Thymus (tissue), 11 donors: ENCODE measurements at regions not wholly inside any gene's neighbourhood (a gene's known extent, or its start where the extent isn't known, plus 50 kb on each side); places are given as distances from the start of the nearest gene placed in this dataset.

ENCODE experiments used
- DNase-seq, 9 donors: peaks; one replicate each; pipeline ENCODE4 v3.0.0-alpha.2; 2013; ENCODE audit warnings: low spot score in 9 of 9, low read depth in 6 of 9, missing footprints in 1 of 9
- H3K27ac ChIP-seq, 2 donors: one replicate each; pipeline ENCODE4 v1.5.1; 2013; ENCODE audit warnings: control low read depth in 1 of 2, low read depth in 1 of 2, low read length in 1 of 2, mild to moderate bottlenecking in 1 of 2, moderate library complexity in 1 of 2
- H3K27me3 ChIP-seq, 2 donors: one replicate each; pipeline ENCODE4 v1.5.1; 2013; ENCODE audit warnings: low read length in 1 of 2; ENCODE audit not compliant: control insufficient read depth in 2 of 2, insufficient read depth in 1 of 2
- H3K36me3 ChIP-seq, 2 donors: one replicate each; pipeline ENCODE4 v1.5.1; 2013; ENCODE audit warnings: low read length in 1 of 2, mild to moderate bottlenecking in 1 of 2, moderate library complexity in 1 of 2; ENCODE audit not compliant: control insufficient read depth in 2 of 2, insufficient read depth in 2 of 2
- H3K4me1 ChIP-seq, 2 donors: one replicate each; pipeline ENCODE4 v1.5.1; 2013; ENCODE audit warnings: low read length in 2 of 2; ENCODE audit not compliant: control insufficient read depth in 2 of 2, insufficient read depth in 2 of 2
- H3K4me3 ChIP-seq, 2 donors: one replicate each; pipeline ENCODE4 v1.5.1; 2013; ENCODE audit warnings: low read length in 2 of 2, control low read depth in 1 of 2, mild to moderate bottlenecking in 1 of 2
- H3K9me3 ChIP-seq, 2 donors: one replicate each; pipeline ENCODE4 v1.5.1; 2013; ENCODE audit warnings: low read length in 1 of 2, mild to moderate bottlenecking in 1 of 2; ENCODE audit not compliant: control insufficient read depth in 2 of 2, insufficient read depth in 1 of 2
- WGBS: extraction: QIAGEN DNeasy Blood & Tissue Kit; methylation state at CpG from one replicate; pipeline ENCODE4 v1.1.7; 2013; 5-methylcytosine and 5-hydroxymethylcytosine counted together
- donor health status: healthy.

GRCh38 chr6:6808915-6809314, 220.4 kb downstream of the LY86 start:
- DNase-seq = no peak
- peaks cover 0 to 3% of the 10 kb centered on the region in 2 donors for H3K9me3 ChIP-seq
- WGBS = 93% methylated on average over 4 of the region's 4 CpGs
- H3K4me3 ChIP-seq = no peak overlapping the region
- no peaks in the 10 kb centered on the region for H3K36me3 ChIP-seq
- H3K4me1 ChIP-seq = peaks cover 0 to 20% of the 10 kb centered on the region in 2 donors
- no peak overlapping the region for H3K27ac ChIP-seq
- H3K27me3 ChIP-seq = no peaks in the 10 kb centered on the region

- Histone ChIP-seq H3K27me3 (no peaks in the 10 kb centered on the region), H3K9me3 (no peaks in the 10 kb centered on the region), H3K4me1 (peaks cover 0 to 14% of the 10 kb centered on the region in 2 donors), H3K27ac (peak overlapping the region; percentile 5 to 66), H3K36me3 (no peaks in the 10 kb centered on the region), H3K4me3 (peak overlapping the region in 1 of 2 donors; percentile 46)
- DNase-seq = no peak
- 66% methylated on average over 6 of the region's 6 CpGs for WGBS
These were observed 222.2 kb downstream of the LY86 start for GRCh38 chr6:6810727-6811126.

- Histone ChIP-seq H3K4me1 (peaks cover 0 to 14% of the 10 kb centered on the region in 2 donors), H3K36me3 (no peaks in the 10 kb centered on the region), H3K27me3 (no peaks in the 10 kb centered on the region), H3K27ac (peak overlapping the region; percentile 42 to 66), H3K9me3 (no peaks in the 10 kb centered on the region), H3K4me3 (peak overlapping the region; percentile 30 to 46)
- 16% methylated on average over 16 of the region's 16 CpGs for whole genome bisulfite sequencing
- peak in 1 of 9 donors; percentile 60 for DNase-seq
These were observed 222.8 kb downstream of the LY86 start for GRCh38 chr6:6811128-6812009.

- peaks cover 0 to 14% of the 10 kb centered on the region in 2 donors for H3K4me1 ChIP-seq
- no peak for DNase-seq
- H3K27me3 ChIP-seq = no peaks in the 10 kb centered on the region
- no peak overlapping the region for H3K27ac ChIP-seq
- WGBS = 95% methylated on average over 2 of the region's 2 CpGs
- no peak overlapping the region for H3K4me3 ChIP-seq
- H3K9me3 ChIP-seq = no peaks in the 10 kb centered on the region
- no peaks in the 10 kb centered on the region for H3K36me3 ChIP-seq
These were observed 223.9 kb downstream of the LY86 start for GRCh38 chr6:6812427-6812826.

- Histone ChIP-seq H3K36me3 (no peaks in the 10 kb centered on the region), H3K4me1 (peaks cover 0 to 11% of the 10 kb centered on the region in 2 donors), H3K9me3 (no peaks in the 10 kb centered on the region), H3K27me3 (no peaks in the 10 kb centered on the region), H3K27ac (no peak overlapping the region), H3K4me3 (no peak overlapping the region)
- 96% methylated on average over 5 of the region's 5 CpGs for WGBS
- no peak for DNase-seq
These were observed 227.2 kb downstream of the LY86 start for GRCh38 chr6:6815732-6816131.

- Histone ChIP-seq H3K27me3 (no peaks in the 10 kb centered on the region), H3K27ac (no peak overlapping the region), H3K36me3 (no peaks in the 10 kb centered on the region), H3K4me3 (no peak overlapping the region), H3K9me3 (no peaks in the 10 kb centered on the region), H3K4me1 (peaks cover 0 to 2% of the 10 kb centered on the region in 2 donors)
- no peak for DNase-seq
- 94% methylated on average over 7 of the region's 7 CpGs for WGBS
These were observed 228.2 kb downstream of the LY86 start for GRCh38 chr6:6816716-6817115.

GRCh38 chr6:6818078-6818639, 229.6 kb downstream of the LY86 start:
- Histone ChIP-seq H3K27ac (no peak overlapping the region), H3K4me3 (no peak overlapping the region), H3K27me3 (no peaks in the 10 kb centered on the region), H3K4me1 (no peaks in the 10 kb centered on the region), H3K36me3 (no peaks in the 10 kb centered on the region), H3K9me3 (no peaks in the 10 kb centered on the region)
- 97% methylated on average over 10 of the region's 10 CpGs for WGBS
- no peak for DNase-seq

- no peaks in the 10 kb centered on the region for H3K27me3 ChIP-seq
- H3K36me3 ChIP-seq = no peaks in the 10 kb centered on the region
- WGBS = 92% methylated on average over 10 of the region's 10 CpGs
- peak overlapping the region in 1 of 2 donors; percentile 66 for H3K27ac ChIP-seq
- H3K4me3 ChIP-seq = no peak overlapping the region
- no peak for DNase-seq
- no peaks in the 10 kb centered on the region for H3K9me3 ChIP-seq
- peaks cover 0 to 17% of the 10 kb centered on the region in 2 donors for H3K4me1 ChIP-seq
These were observed 232.2 kb downstream of the LY86 start for GRCh38 chr6:6820641-6821238.

GRCh38 chr6:6821639-6822261, 233.2 kb downstream of the LY86 start:
- H3K4me3 ChIP-seq = no peak overlapping the region
- WGBS = 80% methylated on average over 3 of the region's 3 CpGs
- no peak for DNase-seq
- no peaks in the 10 kb centered on the region for H3K36me3 ChIP-seq
- no peaks in the 10 kb centered on the region for H3K27me3 ChIP-seq
- H3K9me3 ChIP-seq = no peaks in the 10 kb centered on the region
- peaks cover 0 to 27% of the 10 kb centered on the region in 2 donors for H3K4me1 ChIP-seq
- H3K27ac ChIP-seq = no peak overlapping the region
